Stromal cell of bone marrow (primary cell): ENCODE measurements at regions not wholly inside any gene's neighbourhood (a gene's known extent, or its start where the extent isn't known, plus 50 kb on each side); places are given as distances from the start of the nearest gene placed in this dataset.
A peak's percentile ranks its signal among the peaks of the same experiment; 100 is the strongest.
"Not testable (repeated sequence)": the region's sequence is repeated elsewhere in the genome, so short reads cannot be mapped to it uniquely, and the experiment has no call there.

Experiments
- DNase-seq: peaks from one replicate; pipeline ENCODE4 v3.0.0-alpha.2; 2012; ENCODE audit warnings: low read depth

DNA sequence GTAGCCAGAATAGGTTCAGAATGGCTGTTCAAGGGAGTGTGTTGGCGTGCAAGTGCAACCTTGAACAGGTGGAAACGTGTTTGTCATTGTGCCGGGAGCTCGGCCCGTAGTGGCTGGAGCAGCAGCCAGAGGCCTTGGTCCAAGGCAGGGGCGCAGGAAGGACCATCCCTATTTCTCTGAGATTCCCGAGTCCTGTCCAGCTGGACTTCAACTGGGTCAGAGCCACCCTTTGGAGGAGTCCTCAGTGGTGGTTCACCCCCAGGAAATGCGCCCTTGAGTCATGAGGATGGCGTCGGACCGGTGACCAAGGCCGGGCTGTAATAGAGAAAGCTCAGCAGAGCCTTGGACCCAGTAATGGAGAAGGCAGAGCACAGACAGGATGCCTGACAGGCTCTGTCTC, 1402.0 kb downstream of the BRD1 start:
- no peak for DNase-seq

DNA sequence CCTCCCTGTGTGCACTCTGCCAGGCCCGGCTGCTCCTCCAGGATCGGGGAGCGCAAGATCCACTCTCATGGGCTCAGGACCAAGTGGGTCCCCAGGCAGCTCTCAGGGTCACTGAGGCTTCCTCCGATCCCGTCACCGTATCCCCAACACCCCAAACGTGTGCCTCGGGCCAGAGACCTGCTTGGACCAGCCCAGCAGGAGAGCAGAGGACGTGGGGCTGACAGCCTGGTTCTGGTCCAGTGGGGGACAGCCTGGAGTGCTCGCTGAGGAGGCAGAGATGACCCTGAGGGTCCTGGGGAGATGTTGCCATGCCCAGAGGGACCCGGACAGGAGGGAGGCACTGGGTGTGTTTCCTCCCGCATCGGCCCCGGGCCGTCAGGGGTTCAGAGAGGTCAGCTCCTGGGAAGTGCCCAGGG, 1402.6 kb downstream of the BRD1 start:
- DNase-seq: no peak

DNA sequence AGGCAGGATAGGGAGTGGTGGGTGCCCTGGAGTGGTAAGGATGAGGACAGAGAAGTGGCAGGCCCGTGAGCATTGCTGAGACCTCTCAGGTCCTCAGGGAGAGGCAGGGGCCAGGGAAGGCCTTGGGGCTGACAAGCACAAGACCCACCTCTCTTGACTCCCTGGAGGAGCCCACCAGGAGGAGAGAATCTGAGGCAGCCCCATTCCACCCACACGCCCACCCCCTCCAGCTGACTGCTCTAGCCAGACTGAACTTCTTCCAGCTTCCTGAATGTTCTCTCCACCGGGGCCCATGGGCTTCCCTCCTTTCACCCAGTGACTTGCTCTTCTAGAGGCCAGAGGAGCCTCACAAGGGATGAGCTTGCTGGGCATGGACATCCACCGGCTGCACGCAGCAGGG, 1403.0 kb downstream of the BRD1 start:
- DNase-seq: no peak

DNA sequence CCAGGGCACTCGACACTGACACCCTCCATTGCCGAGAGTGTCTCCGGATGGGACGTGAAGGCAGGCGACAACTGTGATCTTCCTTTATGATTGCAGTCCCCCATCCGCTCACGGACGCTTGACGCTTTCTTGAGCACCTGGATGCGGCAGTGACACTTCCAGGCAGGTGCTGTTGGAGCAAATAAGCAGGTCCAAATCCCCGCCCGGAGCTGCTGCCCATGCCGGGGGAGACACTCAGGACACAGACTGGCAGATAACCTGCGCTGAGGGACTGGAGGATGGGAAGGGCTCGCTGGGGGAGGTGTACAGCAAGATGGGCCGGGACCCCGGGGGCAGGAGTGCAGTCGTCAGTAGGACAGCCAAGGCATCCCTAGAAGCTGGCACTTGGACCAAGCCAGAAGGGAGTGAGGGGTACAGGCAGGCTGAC, 1403.5 kb downstream of the BRD1 start:
- DNase-seq: no peak

DNA sequence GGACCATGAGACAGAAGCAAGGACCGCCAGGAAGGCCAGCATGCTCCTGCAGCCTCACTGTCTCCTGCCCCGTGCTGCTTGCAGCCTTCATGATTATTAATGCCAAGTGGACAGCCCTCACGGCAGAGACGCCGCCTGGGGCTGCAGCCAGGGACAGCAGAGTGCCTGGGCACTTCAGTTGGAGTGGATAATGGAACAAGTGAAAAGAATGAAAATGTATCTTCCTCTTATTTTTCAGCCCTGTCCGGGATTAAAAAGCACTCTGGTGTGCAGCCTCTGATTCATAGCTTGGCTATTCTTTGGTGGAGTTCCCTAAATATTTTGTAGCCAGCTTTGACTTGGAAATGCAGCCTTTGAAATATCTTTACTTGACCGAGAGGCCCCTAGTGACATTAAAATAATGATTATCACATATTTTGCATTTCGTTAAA, 1404.2 kb downstream of the BRD1 start:
- DNase-seq: peak; percentile 31

DNA sequence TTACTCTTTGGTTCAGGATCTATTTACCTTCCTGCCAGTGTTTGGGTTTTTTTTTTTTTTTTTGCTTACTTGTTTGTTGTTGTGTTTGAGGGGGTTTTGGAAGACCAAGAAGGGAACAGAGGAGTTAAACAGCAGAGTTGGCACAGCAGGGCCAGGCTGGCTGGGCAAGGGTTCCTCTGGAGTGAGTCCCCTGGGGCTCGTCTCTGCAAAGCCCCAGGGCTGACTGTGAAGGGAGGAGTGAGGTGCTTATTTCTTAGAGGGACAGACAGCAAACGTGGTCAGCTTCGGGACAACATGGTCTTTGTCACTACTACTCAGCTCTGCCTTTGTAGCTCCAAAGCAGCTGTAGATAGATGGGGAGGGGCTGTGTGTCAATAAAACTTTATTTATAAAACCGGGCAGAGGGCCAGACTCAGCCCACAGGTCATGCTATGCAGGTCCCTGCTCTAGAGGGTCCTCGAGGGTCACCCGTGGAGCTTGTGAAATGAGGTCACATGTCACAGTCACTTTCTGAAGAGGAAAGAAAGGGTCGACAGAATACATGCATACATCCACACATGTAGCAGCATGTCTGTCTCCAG, 1404.7 kb downstream of the BRD1 start:
- DNase-seq: no peak

DNA sequence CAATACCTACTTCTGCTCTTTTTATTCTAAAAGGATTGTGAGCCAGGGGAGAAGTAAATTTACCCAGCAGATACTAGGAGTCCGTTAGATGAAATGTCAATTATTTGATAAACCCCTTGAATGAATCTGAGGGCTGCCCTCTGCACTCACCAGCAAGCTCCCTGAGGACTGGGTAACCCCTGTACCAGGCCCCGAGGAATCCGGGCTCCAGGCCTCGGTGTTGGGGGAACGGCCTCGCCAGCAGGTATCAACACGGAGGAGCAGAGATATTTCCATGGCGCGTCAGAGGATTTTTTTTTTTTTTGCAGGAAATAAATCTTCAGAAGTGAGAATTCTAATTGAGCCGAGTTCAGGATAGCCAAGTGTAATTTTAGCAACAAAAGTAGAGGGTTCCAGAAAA, 1408.8 kb downstream of the BRD1 start:
- no peak for DNase-seq

DNA sequence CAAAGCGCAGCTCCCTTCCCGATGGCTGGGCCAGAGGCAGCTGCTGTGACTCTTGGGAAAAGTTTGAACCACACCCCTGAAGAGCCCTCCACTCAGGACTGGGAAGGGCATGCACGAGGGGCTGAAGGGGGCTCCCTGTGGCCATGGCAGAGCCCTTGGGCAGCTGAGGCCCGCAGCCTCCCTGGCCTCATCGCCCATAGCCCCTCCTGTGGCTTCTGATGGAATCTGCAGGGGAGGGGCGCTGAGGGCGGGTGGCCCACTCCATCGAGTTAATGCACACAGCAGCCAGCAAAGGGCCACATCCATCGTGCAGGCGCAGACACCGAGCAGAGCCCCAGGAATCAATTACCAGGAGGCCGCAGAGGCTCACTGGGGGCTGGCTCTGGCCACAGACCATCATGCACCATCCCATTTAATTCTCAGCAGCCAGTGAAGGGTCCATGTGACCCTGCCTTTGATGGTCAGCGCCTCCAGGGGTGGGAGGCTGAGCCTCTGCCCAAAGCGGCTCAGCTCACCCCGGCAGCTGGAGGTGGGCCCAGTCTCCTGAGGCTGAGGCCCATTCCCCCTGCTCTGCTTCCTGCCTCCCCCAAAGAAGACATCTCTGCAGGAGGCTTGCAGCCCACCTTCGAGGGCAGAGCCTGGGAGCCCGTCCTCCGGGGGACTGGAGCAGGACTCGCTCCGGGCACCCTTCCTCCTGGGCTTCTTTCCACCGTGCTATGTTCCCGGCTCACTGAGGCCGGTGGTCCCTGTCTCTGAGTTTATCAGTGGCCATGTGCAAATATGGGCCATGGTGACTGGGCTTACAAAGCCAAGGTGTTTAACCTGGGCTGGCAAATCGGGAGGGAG, 1410.2 kb downstream of the BRD1 start:
- DNase-seq: no peak

DNA sequence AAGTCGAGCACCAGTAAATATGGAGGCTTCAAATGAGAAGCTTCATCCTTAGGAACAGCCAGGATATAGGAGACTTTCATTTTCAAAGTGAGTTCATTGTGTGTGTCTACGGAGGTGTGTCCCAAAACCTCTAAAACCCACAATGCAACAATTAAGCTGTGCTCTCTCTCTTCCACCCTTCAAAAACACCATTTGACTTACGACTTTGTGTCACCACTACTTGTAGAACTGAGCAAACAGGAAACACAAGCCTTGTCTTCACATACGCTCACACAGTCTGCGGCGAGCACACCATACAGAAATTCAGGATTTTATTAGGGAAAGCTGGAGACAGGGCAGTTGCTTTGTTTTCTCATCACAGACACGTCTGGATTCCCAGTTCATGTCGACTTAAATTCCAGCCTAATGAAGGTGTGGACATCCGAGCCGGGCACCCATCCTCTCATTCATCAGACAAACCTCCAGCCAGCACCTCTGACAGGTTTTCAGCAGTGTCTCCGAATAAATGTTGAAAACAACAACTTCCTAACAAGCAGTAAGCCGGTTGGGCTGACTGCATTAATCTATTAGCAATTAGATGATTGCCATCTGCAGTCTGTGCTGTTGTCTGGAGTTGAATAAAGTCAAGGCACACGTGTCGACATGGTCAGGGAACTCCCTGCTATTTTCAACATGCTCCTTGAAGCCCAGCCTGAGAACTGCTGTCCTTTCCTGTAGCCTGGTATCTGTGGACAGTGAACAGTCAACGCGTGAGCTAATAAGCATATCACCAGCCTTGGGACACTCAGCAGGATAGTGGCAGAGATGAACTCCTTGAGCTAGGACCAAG, 1411.1 kb downstream of the BRD1 start:
- no peak for DNase-seq

DNA sequence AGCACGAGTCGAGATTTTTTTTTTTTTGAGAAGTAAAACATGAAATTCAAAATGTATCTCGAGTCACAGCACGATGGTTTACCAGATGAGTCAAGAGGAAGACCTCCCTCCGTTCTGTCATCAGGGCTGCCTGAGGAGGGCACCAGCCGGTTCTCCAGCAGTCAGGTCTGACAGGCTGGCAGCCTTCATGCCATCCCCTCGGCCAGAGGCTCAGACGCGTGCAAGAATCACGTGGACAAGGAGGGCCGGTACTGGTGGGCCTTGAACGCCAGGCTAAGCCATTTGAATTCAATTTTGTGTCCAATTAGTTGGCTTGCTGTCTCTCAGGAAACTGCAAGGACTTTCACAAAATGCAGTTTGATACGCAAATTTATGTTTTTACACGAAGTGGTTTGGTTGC, 1412.2 kb downstream of the BRD1 start:
- no peak for DNase-seq

DNA sequence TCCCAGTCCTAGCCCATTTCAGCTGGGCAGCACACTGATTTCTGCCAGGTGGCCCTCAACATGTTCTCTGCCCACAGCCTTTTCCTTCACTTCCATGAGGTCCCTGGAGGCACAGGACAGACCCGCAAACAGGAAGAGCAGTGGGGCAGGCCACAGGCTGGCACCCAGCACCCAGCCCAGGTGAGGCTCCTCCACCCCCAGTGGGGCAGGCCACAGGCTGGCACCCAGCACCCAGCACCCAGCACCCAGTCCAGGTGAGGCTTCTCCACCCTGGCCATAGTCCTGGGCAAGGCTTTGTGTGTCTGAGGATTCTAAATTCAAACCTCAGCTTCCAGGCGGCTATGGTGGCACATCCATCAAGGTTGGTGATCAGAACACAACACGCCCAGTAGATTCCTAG, 1413.0 kb downstream of the BRD1 start:
- DNase-seq: no peak

DNA sequence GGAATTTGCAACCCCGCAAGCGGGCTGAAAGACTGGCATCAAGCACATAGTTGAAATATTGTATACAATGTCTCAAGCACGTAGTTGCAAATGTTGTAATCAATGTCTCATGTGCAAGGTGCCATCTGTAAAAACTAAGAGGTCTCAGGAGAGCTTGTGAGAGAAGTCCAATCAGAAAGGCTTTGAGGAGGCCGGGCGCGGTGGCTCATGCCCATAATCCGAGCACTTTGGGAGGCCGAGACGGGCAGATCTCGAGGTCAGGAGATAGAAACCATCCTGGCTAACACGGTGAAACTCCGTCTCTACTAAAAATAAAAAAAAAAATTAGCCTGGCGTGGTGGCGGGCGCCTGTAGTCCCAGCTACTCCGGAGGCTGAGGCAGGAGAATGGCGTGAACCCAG, 1414.7 kb downstream of the BRD1 start:
- DNase-seq: not testable (repeated sequence)

DNA sequence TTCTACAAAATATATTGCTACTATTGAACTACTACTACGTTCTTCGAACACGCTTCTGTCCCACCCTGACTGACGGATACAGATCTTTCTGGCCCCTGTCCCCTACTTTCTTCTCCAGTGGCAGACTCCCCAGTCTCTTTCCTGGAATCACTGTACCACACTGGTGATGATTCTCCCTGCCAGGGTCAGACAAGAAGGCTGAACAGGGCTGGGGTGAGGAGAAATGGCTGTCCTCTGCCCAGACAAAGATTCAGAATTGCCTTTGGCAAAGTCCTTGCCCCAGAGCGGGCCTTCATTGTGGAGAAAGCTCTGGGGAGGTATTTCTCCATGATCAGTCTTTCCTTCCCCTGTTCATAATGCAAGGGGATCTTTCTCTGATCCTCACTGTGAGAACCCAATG, 1417.1 kb downstream of the BRD1 start:
- no peak for DNase-seq

DNA sequence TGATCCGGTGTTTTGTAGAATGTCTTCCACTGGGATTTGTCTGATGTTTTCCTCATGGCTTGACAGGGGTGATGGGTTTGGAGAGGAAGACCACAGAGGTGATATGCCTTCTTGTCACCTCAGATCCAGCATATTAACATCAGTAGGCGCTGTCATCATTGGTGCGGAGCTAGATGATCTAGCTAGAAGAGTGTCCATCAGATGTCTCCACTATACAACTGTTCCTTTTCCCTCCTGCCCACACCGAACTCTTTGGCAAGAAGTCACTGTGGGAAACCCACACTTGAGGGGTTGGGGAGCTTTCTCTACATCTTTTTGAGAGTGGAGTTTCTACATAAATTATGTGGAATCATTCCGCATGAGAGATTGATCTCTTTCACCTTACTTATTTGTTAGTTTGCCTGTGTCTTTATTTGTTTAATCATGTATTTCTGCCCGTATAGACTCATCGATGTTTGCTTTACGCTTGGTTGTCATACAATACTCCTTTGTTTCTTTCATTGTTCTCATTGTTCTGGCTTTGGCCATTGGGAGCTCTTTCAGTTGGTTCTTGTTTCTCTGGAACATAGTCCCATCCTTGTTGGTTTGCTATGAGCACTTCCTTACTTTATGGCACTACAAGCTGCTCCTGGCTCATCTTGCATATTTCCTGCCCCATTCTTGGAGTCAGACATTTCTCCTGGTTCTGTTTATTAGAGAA, 1420.3 kb downstream of the BRD1 start:
- DNase-seq: no peak

DNA sequence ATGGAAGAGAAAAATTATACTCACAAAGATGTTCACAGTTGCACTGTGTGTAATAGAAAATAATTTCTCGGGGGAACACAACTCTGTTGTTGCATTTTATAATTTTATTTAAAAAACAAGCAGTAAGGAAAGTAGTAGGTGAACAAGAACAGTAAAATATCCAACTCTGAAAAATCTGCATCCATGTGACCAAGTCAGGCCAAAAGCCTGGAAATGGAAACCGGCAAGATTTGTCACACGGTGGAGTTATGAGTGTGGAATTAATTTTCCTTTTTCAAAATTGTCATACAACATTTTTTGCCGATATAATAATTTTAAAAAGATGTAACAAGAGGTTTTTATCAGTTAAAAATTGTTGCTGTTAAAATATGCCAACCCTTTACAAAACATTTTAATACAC, 1421.5 kb downstream of the BRD1 start:
- no peak for DNase-seq

DNA sequence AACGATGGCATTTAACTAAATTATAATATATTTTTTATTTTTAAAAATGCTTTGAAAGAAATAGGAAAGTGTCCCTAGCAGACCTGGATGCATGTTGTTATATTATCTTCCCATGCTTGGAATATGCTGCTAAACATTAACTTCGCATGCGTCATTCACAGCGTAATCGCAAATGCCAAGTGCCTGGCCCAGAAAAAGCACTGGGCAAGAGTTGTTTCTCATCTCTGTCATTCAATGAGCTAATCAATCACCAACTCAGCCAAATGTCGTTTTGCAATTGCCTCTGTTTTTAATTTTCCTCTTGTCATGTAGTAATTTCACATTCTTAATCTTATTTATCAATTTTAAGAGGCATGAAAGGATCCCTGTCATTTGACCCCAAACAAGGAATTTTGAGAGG, 1421.9 kb downstream of the BRD1 start:
- no peak for DNase-seq

DNA sequence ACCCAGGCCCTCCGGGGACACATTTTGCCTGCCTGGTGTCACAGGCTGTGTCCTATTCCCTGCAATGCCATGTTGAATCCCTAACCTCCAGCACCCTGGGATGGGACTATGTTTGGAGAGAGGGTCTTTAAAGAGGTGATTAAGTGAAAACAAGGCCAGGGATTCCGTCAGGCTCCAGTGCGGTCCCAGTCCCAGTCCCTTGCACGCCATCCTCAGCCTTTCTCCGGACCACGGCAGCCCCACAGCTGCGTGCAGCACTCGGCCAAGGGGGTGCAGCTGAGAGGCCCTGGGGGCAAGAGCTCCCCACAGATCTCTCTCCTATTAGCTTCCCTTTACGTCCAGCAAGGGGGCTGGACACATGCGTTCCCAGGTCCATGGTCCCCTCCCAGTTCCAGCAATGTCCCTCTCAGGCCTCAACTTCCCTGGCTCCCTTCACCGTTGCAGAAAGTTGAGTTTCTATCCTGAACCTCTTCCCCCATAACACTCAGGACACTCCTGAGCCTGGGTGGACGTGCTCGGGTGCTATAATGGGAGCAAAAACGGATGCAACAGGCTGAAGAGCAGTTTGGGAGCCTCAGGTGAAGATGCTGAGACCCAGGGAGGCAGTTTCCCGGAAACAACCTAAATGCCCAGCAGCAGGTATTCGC, 1422.7 kb downstream of the BRD1 start:
- no peak for DNase-seq

DNA sequence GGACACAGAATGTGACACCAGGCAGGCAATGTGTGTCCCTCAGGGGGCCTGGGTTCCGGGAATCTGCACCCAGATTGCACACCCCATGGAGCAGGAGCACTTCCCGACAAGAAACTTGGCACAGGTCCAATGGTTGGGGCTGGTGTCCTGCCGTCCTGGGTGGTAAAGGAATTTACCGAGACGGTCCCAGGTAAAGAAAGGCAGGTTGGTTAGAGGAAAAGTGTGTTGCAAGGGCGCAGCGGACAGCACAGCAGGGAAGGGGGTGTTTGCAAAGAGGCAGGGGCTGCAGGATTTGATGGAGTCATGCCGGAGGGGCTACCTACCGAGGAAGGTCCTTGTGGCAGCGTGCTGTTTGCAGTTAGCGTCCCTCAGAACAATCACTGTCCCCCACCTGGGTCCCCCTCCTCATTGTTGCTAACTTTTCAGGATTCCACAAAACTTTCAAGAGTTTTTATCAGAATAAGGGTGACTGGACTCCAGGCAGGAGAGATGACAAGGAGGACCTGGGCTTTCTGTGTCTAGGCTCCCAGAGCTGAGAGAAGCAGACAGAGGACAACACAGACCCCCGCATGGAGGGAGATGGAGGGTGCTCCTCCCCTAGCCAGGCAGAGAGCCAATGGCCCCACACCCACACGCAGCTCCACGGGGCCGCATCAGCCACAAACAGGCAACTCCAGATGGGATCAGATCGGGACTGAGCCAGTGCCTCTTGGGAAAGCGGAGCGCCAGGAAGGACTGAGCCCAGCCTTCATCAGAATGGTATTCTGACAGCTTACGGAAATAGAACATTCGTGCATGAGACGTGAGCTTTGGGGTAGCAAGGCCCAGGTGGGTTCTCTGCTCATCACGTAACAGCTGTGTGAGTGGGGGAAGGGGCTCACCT, 1423.9 kb downstream of the BRD1 start:
- no peak for DNase-seq

DNA sequence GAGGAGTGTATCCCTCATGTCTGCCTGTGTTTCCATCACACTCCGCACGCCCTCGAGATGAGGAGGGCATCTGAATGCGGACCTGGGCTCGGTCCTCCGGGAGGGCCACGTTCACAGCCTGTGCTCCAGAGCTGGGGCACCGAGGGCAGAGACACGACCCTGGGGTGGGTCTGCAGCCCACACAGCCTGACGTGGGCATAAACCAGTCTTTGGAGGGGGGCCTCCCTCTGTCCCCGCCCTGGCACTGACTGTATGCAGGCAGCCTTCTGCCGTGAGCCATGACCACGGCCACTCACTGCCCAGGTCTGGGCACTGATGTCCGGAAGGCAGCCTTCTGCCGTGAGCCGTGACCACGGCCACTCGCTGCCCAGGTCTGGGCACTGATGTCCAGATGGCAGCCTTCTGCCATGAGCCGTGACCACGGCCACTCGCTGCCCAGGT, 1425.1 kb downstream of the BRD1 start:
- DNase-seq: no peak

DNA sequence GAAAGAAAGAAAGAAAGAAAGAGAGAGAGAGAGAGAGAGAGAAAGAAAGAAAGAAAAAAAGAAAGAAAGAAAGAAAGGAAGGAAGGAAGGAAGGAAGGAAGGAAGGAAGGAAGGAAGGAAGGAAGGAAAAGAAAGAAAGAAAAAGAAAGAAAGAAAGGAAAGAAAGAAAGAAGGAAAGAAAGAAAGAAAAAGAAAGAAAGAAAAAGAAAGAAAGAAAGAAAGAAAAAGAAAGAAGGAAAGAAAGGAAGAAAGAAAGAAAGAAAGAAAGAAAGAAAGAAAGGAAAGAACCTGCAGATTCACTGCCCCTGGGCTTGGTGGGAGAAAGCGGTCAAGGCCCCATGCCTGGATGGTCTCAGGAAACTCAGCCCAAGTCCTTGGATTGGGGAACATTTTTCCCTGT, 1426.2 kb downstream of the BRD1 start:
- not testable (repeated sequence) for DNase-seq
